ENCODE measurements at regions not wholly inside any gene's neighbourhood (a gene's known extent, or its start where the extent isn't known, plus 50 kb on each side); places are given as distances from the start of the nearest gene placed in this dataset.

GRCh38 chr1:5579966-5580365 is 412.3 kb downstream of the NPHP4 start:
- TF ChIP-seq CTCF (IDR thresholded peaks at IDR 0.05) (no peak), POLR2A (IDR thresholded peaks at IDR 0.05) (no peak)

All from prostate gland (tissue), 2 donors.